ENCODE measurements at regions not wholly inside any gene's neighbourhood (a gene's known extent, or its start where the extent isn't known, plus 50 kb on each side); places are given as distances from the start of the nearest gene placed in this dataset.
A peak's percentile ranks its signal among the peaks of the same experiment; 100 is the strongest.
"Not testable (repeated sequence)": the region's sequence is repeated elsewhere in the genome, so short reads cannot be mapped to it uniquely, and the experiment has no call there.

- Mint-ChIP-seq H3K27me3 (ENCODE audit: low read depth, unreplicated experiment) (no peaks in the 10 kb centered on the region), H3K36me3 (ENCODE audit: low read depth, unreplicated experiment) (no peaks in the 10 kb centered on the region), H3K27ac (ENCODE audit: unreplicated experiment) (no peak overlapping the region), H3K4me1 (ENCODE audit: low read depth, unreplicated experiment) (no peaks in the 10 kb centered on the region), H3K4me3 (ENCODE audit: unreplicated experiment) (no peak overlapping the region), H3K9me3 (ENCODE audit: unreplicated experiment) (peaks cover 2% of the 10 kb centered on the region)
- DNase-seq (ENCODE audit: low read depth) (no peak), FAIRE-seq (no peak)
- Histone ChIP-seq H3K4me3 (ENCODE audit: insufficient read depth, low read depth, low read length) (no peak overlapping the region), H3K27me3 (ENCODE audit: insufficient read depth, low read length) (no peaks in the 10 kb centered on the region), H3K79me2 (ENCODE audit: insufficient read depth, low read length) (no peaks in the 10 kb centered on the region), H3K9ac (ENCODE audit: low read length) (no peak overlapping the region), H3K9me3 (ENCODE audit: insufficient read depth, low read depth, low read length) (no peaks in the 10 kb centered on the region), H3K36me3 (ENCODE audit: insufficient read depth, low read length) (no peaks in the 10 kb centered on the region), H3K27ac (ENCODE audit: low read depth, low read length) (no peak overlapping the region), H2AFZ (ENCODE audit: low read depth, low read length) (no peak overlapping the region), H3K4me2 (ENCODE audit: low read length) (no peak overlapping the region), H4K20me1 (ENCODE audit: insufficient read depth, low read length) (no peaks in the 10 kb centered on the region), H3K4me1 (ENCODE audit: insufficient read depth, low read length) (no peaks in the 10 kb centered on the region)
- TF ChIP-seq CTCF (IDR thresholded peaks at IDR 0.05; ENCODE audit: insufficient read depth, low read depth, low read length) (no peak), EZH2 (IDR thresholded peaks at IDR 0.05; ENCODE audit: insufficient read depth, low read length) (no peak)
Observed at GRCh38 chr5:21432646-21433045, 1420.5 kb downstream of the CDH12 start.

- no peaks in the 10 kb centered on the region for H3K27me3 Mint-ChIP-seq (ENCODE audit: low read depth, unreplicated experiment)
Observed at GRCh38 chr5:21424907-21425306, 1428.2 kb downstream of the CDH12 start.

GRCh38 chr5:21419383-21419782 lies 1431.4 kb upstream of the CDH18 start:
- FAIRE-seq = no peak
- no peak for TF ChIP-seq CTCF (IDR thresholded peaks at IDR 0.05; ENCODE audit: insufficient read depth, low read depth, low read length)
- TF ChIP-seq EZH2 (IDR thresholded peaks at IDR 0.05; ENCODE audit: insufficient read depth, low read length) = no peak

More at GRCh38 chr5:21424907-21425306, 1428.2 kb downstream of the CDH12 start:
- H4K20me1 ChIP-seq (ENCODE audit: insufficient read depth, low read length) = no peaks in the 10 kb centered on the region
- no peak overlapping the region for H3K4me3 ChIP-seq (ENCODE audit: insufficient read depth, low read depth, low read length)
- no peak for TF ChIP-seq CTCF (IDR thresholded peaks at IDR 0.05; ENCODE audit: insufficient read depth, low read depth, low read length)
- no peaks in the 10 kb centered on the region for H3K9me3 ChIP-seq (ENCODE audit: insufficient read depth, low read depth, low read length)
- H3K27ac ChIP-seq (ENCODE audit: low read depth, low read length) = no peak overlapping the region
- peak; percentile 7 for DNase-seq (ENCODE audit: low read depth)
- Mint-ChIP-seq H3K4me1 (ENCODE audit: low read depth, unreplicated experiment) (no peaks in the 10 kb centered on the region), H3K27ac (ENCODE audit: unreplicated experiment) (no peak overlapping the region), H3K36me3 (ENCODE audit: low read depth, unreplicated experiment) (no peaks in the 10 kb centered on the region), H3K9me3 (ENCODE audit: unreplicated experiment) (no peaks in the 10 kb centered on the region), H3K4me3 (ENCODE audit: unreplicated experiment) (no peak overlapping the region)
- no peaks in the 10 kb centered on the region for H3K79me2 ChIP-seq (ENCODE audit: insufficient read depth, low read length)
- H2AFZ ChIP-seq (ENCODE audit: low read depth, low read length) = no peak overlapping the region
- FAIRE-seq = no peak
- no peaks in the 10 kb centered on the region for H3K4me1 ChIP-seq (ENCODE audit: insufficient read depth, low read length)
- H3K4me2 ChIP-seq (ENCODE audit: low read length) = no peak overlapping the region
- H3K27me3 ChIP-seq (ENCODE audit: insufficient read depth, low read length) = no peaks in the 10 kb centered on the region
- no peak overlapping the region for H3K9ac ChIP-seq (ENCODE audit: low read length)
- H3K36me3 ChIP-seq (ENCODE audit: insufficient read depth, low read length) = no peaks in the 10 kb centered on the region

GRCh38 chr5:21402089-21402488 lies 1414.1 kb upstream of the CDH18 start:
- not testable (repeated sequence) for H3K4me1 Mint-ChIP-seq (ENCODE audit: low read depth, unreplicated experiment); H3K9me3 Mint-ChIP-seq (ENCODE audit: unreplicated experiment); H3K36me3 ChIP-seq (ENCODE audit: insufficient read depth, low read length); H3K9ac ChIP-seq (ENCODE audit: low read length); H3K4me3 ChIP-seq (ENCODE audit: insufficient read depth, low read depth, low read length); H3K27ac ChIP-seq (ENCODE audit: low read depth, low read length); H4K20me1 ChIP-seq (ENCODE audit: insufficient read depth, low read length); H3K27me3 ChIP-seq (ENCODE audit: insufficient read depth, low read length); H3K4me2 ChIP-seq (ENCODE audit: low read length); H2AFZ ChIP-seq (ENCODE audit: low read depth, low read length); H3K79me2 ChIP-seq (ENCODE audit: insufficient read depth, low read length); H3K9me3 ChIP-seq (ENCODE audit: insufficient read depth, low read depth, low read length); H3K27ac Mint-ChIP-seq (ENCODE audit: unreplicated experiment); DNase-seq (ENCODE audit: low read depth); H3K27me3 Mint-ChIP-seq (ENCODE audit: low read depth, unreplicated experiment); H3K4me1 ChIP-seq (ENCODE audit: insufficient read depth, low read length); H3K36me3 Mint-ChIP-seq (ENCODE audit: low read depth, unreplicated experiment); FAIRE-seq; H3K4me3 Mint-ChIP-seq (ENCODE audit: unreplicated experiment)

More at GRCh38 chr5:21419383-21419782, 1431.4 kb upstream of the CDH18 start:
- H3K27ac Mint-ChIP-seq (ENCODE audit: unreplicated experiment) = no peak overlapping the region
- peaks cover 2% of the 10 kb centered on the region for H3K9me3 Mint-ChIP-seq (ENCODE audit: unreplicated experiment)
- H3K4me1 Mint-ChIP-seq (ENCODE audit: low read depth, unreplicated experiment) = no peaks in the 10 kb centered on the region
- DNase-seq (ENCODE audit: low read depth) = no peak
- H3K4me3 Mint-ChIP-seq (ENCODE audit: unreplicated experiment) = no peak overlapping the region
- H3K4me3 ChIP-seq (ENCODE audit: insufficient read depth, low read depth, low read length) = no peak overlapping the region
- H3K36me3 Mint-ChIP-seq (ENCODE audit: low read depth, unreplicated experiment) = no peaks in the 10 kb centered on the region
- no peaks in the 10 kb centered on the region for H3K27me3 ChIP-seq (ENCODE audit: insufficient read depth, low read length)
- H3K79me2 ChIP-seq (ENCODE audit: insufficient read depth, low read length) = no peaks in the 10 kb centered on the region
- H4K20me1 ChIP-seq (ENCODE audit: insufficient read depth, low read length) = no peaks in the 10 kb centered on the region
- no peaks in the 10 kb centered on the region for H3K27me3 Mint-ChIP-seq (ENCODE audit: low read depth, unreplicated experiment)
- no peak overlapping the region for H3K4me2 ChIP-seq (ENCODE audit: low read length)
- no peaks in the 10 kb centered on the region for H3K36me3 ChIP-seq (ENCODE audit: insufficient read depth, low read length)
- H3K27ac ChIP-seq (ENCODE audit: low read depth, low read length) = no peak overlapping the region
- no peak overlapping the region for H2AFZ ChIP-seq (ENCODE audit: low read depth, low read length)
- H3K9me3 ChIP-seq (ENCODE audit: insufficient read depth, low read depth, low read length) = no peaks in the 10 kb centered on the region
- no peaks in the 10 kb centered on the region for H3K4me1 ChIP-seq (ENCODE audit: insufficient read depth, low read length)
- H3K9ac ChIP-seq (ENCODE audit: low read length) = no peak overlapping the region
